Bronchial epithelial cell (primary cell): ENCODE measurements at regions not wholly inside any gene's neighbourhood (a gene's known extent, or its start where the extent isn't known, plus 50 kb on each side); places are given as distances from the start of the nearest gene placed in this dataset.
"Not testable (repeated sequence)": the region's sequence is repeated elsewhere in the genome, so short reads cannot be mapped to it uniquely, and the experiment has no call there.

ENCODE experiments used
- DNase-seq: peaks from one replicate; pipeline ENCODE4 v3.0.0-alpha.2; 2010; ENCODE audit warnings: low read depth
- FAIRE-seq: peaks from 2 replicates; lab custom pipeline; 2011; peaks lifted over from hg19 to GRCh38; lab: Jason Lieb, UNC
- H3K27me3 ChIP-seq: 2 replicates; pipeline ENCODE4 v1.5.1; 2011; ENCODE audit warnings: low read length; ENCODE audit not compliant: control insufficient read depth, insufficient read depth
- H3K36me3 ChIP-seq: 2 replicates; pipeline ENCODE4 v1.5.1; 2011; ENCODE audit warnings: low read length; ENCODE audit not compliant: control insufficient read depth, insufficient read depth
- H3K4me3 ChIP-seq: 2 replicates; pipeline ENCODE4 v1.5.1; 2011; ENCODE audit warnings: mild to moderate bottlenecking, low read depth, low read length, control low read depth
- TF ChIP-seq, protein P1 (sequence below): IDR thresholded peaks from 2 replicates; pipeline ENCODE4 v1.5.1; 2011; ENCODE audit warnings: mild to moderate bottlenecking, moderate library complexity, low read length, control low read depth, inconsistent platforms; ENCODE audit not compliant: insufficient read depth, severe bottlenecking

DNA sequence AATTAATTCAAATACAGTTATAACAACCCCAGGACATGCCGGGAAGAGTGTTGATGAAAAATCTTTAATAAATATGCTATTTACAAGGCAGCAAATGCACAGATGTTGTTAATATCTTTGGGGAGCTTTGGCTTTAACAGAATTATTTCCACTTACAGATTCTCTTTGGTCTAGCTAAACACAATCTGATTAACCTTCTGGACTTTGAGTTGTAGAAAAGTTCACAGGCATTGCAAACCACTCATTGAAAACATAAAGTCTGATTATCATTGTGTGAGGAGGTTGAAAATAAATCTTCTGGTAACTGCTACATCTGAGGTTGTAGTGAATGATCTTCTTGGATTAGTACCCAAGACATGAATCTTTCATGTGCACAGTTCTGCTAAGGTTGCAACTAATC is 255.6 kb downstream of the LHFPL1 start:
- DNase-seq, result no peak
- TF ChIP-seq, protein P1, sequence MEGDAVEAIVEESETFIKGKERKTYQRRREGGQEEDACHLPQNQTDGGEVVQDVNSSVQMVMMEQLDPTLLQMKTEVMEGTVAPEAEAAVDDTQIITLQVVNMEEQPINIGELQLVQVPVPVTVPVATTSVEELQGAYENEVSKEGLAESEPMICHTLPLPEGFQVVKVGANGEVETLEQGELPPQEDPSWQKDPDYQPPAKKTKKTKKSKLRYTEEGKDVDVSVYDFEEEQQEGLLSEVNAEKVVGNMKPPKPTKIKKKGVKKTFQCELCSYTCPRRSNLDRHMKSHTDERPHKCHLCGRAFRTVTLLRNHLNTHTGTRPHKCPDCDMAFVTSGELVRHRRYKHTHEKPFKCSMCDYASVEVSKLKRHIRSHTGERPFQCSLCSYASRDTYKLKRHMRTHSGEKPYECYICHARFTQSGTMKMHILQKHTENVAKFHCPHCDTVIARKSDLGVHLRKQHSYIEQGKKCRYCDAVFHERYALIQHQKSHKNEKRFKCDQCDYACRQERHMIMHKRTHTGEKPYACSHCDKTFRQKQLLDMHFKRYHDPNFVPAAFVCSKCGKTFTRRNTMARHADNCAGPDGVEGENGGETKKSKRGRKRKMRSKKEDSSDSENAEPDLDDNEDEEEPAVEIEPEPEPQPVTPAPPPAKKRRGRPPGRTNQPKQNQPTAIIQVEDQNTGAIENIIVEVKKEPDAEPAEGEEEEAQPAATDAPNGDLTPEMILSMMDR, result no peak
- no peak for FAIRE-seq

GRCh38 chrX:112391313-112391712 is 288.4 kb downstream of the LHFPL1 start:
- Histone ChIP-seq H3K4me3 (no peak overlapping the region), H3K36me3 (no peaks in the 10 kb centered on the region), H3K27me3 (no peaks in the 10 kb centered on the region)
- TF ChIP-seq, protein P1, result no peak
- DNase-seq (no peak), FAIRE-seq (peak; percentile 87)

More for the DNA sequence above, 255.6 kb downstream of the LHFPL1 start:
- Histone ChIP-seq H3K36me3 (no peaks in the 10 kb centered on the region), H3K4me3 (no peak overlapping the region), H3K27me3 (no peaks in the 10 kb centered on the region)

DNA sequence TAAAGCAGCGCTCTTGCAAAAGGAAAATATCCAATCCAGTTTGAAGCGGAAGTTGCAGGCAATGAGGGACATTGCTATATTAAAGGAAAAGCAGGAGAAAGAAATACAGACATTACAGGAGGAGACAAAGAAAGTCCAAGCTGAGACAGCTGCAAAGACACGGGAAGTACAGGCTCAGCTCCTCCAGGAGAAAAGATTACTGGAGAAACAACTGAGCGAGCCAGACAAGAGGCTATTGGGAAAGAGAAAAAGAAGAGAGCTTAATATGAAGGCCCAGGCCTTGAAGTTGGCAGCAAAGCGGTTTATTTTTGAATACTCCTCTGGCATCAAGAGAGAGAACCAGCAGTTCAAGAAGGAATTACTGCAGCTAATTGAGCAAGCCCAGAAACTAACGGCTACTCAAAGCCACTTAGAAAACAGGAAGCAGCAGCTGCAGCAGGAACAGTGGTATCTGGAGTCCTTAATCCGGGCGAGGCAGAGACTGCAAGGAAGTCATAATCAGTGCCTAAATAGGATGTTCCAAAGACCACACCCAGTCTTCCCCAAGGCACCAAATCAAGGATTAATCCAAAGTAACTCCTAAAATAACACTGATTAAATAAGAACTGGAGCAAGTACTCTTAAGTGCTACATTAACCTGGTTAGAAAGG is 298.0 kb downstream of the LHFPL1 start:
- H3K27me3 ChIP-seq, H3K4me3 ChIP-seq, DNase-seq, H3K36me3 ChIP-seq: not testable (repeated sequence)
- FAIRE-seq, result peak; percentile 97

DNA sequence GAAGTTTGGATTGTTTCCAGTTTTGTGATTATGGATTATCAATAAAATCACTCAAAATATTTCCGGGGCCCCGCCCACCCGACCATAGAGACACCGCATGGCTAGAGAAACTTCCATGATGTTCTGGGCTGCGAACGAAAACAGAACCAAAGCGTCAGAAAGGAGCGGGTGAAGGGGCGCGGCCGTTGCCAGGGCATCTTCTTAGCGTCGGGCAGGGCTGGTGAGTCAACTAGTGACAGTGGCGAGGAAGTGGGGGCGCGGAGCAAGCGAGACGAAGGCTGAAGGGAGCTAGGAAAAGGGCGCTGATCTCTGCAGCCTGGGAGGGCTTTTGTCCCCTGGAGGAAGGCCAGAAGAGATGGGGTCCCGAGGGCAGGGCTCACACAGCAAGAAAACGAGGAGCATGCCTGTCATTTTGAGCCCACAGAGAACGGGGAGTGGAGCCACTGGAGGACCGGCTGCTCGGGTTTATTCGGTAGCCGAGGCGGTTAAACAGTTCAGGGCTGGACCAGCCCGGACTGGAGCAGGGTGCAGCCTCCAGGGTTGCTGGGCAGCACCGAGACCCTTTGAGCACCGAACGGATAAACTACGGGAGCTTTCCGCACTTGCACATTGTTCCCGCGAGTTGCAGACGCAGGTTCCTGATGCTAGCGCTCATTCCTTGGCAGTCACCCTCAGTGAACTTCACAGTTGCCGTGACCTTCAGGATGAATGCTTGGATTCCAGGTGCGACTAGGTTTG is 298.1 kb upstream of the TRPC5 start:
- Histone ChIP-seq H3K4me3 (no peak overlapping the region), H3K27me3 (no peaks in the 10 kb centered on the region), H3K36me3 (no peaks in the 10 kb centered on the region)
- TF ChIP-seq, protein P1, result no peak
- FAIRE-seq, result peak; percentile 98
- DNase-seq, result no peak

DNA sequence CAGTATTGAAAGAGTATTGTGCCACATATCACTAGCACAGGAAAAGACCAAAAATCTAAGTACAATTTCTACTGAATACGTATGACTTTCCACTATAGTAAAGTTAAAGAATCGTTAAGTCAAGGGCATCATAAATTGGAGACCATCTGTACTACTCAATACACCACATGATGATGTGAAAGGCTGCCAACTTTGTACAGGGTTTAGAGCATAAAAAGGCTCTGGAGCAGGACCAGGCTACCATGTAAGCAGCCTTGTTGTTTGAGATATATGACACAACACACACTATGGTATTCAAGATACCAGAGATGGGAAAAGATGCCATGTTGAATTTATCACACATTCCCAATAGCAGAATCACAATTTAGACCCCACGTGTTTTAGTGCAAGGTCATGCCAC is 294.9 kb upstream of the TRPC5 start:
- TF ChIP-seq, protein P1, result no peak
- Histone ChIP-seq H3K27me3 (no peaks in the 10 kb centered on the region), H3K36me3 (no peaks in the 10 kb centered on the region), H3K4me3 (no peak overlapping the region)
- FAIRE-seq, result no peak
- no peak for DNase-seq

GRCh38 chrX:112368371-112368770 is 285.8 kb upstream of the TRPC5 start:
- no peak for FAIRE-seq
- no peak for DNase-seq
- Histone ChIP-seq H3K27me3 (no peaks in the 10 kb centered on the region), H3K36me3 (no peaks in the 10 kb centered on the region), H3K4me3 (no peak overlapping the region)
- TF ChIP-seq, protein P1, result no peak
